Endothelial cell (in vitro differentiated cells): ENCODE measurements at regions not wholly inside any gene's neighbourhood (a gene's known extent, or its start where the extent isn't known, plus 50 kb on each side); places are given as distances from the start of the nearest gene placed in this dataset.

Source experiments
- DNase-seq: peaks from one replicate; pipeline ENCODE4 v3.0.0; 2021; ENCODE audit warnings: low spot score
- H3K27ac Mint-ChIP-seq: one replicate; pipeline ENCODE4 v1.8.0; 2021; ENCODE audit warnings: mixed read lengths, inconsistent platforms; ENCODE audit not compliant: unreplicated experiment
- H3K27me3 Mint-ChIP-seq: one replicate; pipeline ENCODE4 v1.8.0; 2021; ENCODE audit warnings: mild to moderate bottlenecking, moderate library complexity, mixed read lengths, inconsistent platforms; ENCODE audit not compliant: unreplicated experiment
- H3K36me3 Mint-ChIP-seq: one replicate; pipeline ENCODE4 v1.8.0; 2021; ENCODE audit warnings: mild to moderate bottlenecking, low read depth, mixed read lengths, inconsistent platforms; ENCODE audit not compliant: unreplicated experiment
- H3K4me1 Mint-ChIP-seq: one replicate; pipeline ENCODE4 v1.8.0; 2021; ENCODE audit warnings: mild to moderate bottlenecking, mixed read lengths, inconsistent platforms; ENCODE audit not compliant: unreplicated experiment
- H3K4me3 Mint-ChIP-seq: one replicate; pipeline ENCODE4 v1.8.0; 2021; ENCODE audit warnings: mild to moderate bottlenecking, mixed read lengths, inconsistent platforms; ENCODE audit not compliant: unreplicated experiment
- H3K9me3 Mint-ChIP-seq: one replicate; pipeline ENCODE4 v1.8.0; 2021; ENCODE audit warnings: mixed read lengths, inconsistent platforms; ENCODE audit not compliant: unreplicated experiment
- TF ChIP-seq, protein P1 (sequence below): fragments of 200-600 bp; sonication (generic); IDR thresholded peaks from one replicate; pipeline ENCODE4 v1.5.0; 2021; ENCODE audit warnings: antibody characterized with exemption; ENCODE audit not compliant: unreplicated experiment

DNA sequence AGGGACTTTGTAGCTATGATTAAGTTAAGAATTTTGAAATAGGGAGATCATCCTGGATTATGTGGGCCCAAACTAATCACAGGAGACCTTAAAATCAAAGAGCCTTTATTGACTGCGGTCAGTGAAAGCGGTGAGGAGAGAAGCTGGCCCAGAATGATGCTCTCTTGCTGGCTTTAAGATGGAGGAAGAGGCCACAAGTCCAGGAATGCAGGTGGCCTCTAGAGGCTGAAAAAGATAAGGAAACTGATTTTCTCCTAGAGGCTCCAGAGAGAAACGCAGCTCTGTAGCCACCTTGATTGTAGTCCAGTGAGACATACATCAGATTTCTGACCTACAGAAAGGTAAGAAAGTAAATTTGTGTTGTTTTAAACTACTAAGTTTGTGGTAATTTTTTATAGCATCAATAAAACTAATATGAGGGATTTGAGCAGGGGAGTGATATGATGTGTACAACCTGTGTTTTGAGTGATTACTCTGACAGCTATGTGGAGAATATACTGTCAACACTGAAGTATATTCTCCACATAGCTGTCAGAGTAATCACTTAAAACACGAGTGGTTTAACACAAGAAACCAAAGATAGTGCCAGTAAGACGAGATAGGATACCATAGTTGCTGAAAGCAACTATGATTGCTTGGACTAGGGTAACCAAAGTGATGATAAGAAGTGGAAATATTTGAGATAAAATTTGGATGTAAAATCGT, 364.4 kb upstream of the CHST9 start:
- H3K36me3 Mint-ChIP-seq = no peaks in the 10 kb centered on the region
- DNase-seq = no peak
- H3K27ac Mint-ChIP-seq = no peak overlapping the region
- peaks cover 2% of the 10 kb centered on the region for H3K27me3 Mint-ChIP-seq
- H3K4me3 Mint-ChIP-seq = no peak overlapping the region
- H3K9me3 Mint-ChIP-seq = no peaks in the 10 kb centered on the region
- TF ChIP-seq, protein P1, sequence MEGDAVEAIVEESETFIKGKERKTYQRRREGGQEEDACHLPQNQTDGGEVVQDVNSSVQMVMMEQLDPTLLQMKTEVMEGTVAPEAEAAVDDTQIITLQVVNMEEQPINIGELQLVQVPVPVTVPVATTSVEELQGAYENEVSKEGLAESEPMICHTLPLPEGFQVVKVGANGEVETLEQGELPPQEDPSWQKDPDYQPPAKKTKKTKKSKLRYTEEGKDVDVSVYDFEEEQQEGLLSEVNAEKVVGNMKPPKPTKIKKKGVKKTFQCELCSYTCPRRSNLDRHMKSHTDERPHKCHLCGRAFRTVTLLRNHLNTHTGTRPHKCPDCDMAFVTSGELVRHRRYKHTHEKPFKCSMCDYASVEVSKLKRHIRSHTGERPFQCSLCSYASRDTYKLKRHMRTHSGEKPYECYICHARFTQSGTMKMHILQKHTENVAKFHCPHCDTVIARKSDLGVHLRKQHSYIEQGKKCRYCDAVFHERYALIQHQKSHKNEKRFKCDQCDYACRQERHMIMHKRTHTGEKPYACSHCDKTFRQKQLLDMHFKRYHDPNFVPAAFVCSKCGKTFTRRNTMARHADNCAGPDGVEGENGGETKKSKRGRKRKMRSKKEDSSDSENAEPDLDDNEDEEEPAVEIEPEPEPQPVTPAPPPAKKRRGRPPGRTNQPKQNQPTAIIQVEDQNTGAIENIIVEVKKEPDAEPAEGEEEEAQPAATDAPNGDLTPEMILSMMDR = no peak
- no peaks in the 10 kb centered on the region for H3K4me1 Mint-ChIP-seq

DNA sequence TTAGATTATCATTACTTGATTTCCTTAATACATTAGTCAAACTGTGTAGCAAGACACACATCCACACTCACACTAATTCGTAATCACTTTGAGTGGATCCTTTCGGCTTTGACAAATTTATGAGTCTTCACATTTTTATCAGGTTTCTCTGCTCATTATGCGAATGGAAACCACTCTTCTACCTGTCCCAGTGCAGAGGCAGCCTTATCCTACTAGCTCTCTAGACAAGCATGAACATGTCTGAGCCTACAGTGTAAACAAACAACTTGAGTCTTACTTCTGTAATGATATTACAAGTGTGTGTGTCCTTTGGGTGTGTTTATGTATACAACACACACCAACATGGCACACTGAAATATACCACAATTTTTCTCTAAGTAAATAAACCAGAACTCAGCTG, 361.9 kb upstream of the CHST9 start:
- Mint-ChIP-seq H3K27me3 (no peaks in the 10 kb centered on the region), H3K9me3 (no peaks in the 10 kb centered on the region), H3K27ac (no peak overlapping the region), H3K4me3 (no peak overlapping the region), H3K36me3 (no peaks in the 10 kb centered on the region), H3K4me1 (no peaks in the 10 kb centered on the region)
- TF ChIP-seq, protein P1 = no peak
- no peak for DNase-seq

GRCh38 chr18:27544206-27544605, 359.1 kb upstream of the CHST9 start:
- TF ChIP-seq, protein P1 = no peak
- no peaks in the 10 kb centered on the region for H3K4me1 Mint-ChIP-seq
- no peaks in the 10 kb centered on the region for H3K27me3 Mint-ChIP-seq
- H3K36me3 Mint-ChIP-seq = no peaks in the 10 kb centered on the region
- H3K4me3 Mint-ChIP-seq = no peak overlapping the region
- no peak for DNase-seq
- H3K27ac Mint-ChIP-seq = no peak overlapping the region
- no peaks in the 10 kb centered on the region for H3K9me3 Mint-ChIP-seq

GRCh38 chr18:27541293-27541692, 356.2 kb upstream of the CHST9 start:
- Mint-ChIP-seq H3K4me3 (no peak overlapping the region), H3K27ac (no peak overlapping the region), H3K9me3 (no peaks in the 10 kb centered on the region), H3K27me3 (no peaks in the 10 kb centered on the region), H3K36me3 (no peaks in the 10 kb centered on the region), H3K4me1 (peaks cover 5% of the 10 kb centered on the region)
- no peak for DNase-seq
- TF ChIP-seq, protein P1 = no peak

DNA sequence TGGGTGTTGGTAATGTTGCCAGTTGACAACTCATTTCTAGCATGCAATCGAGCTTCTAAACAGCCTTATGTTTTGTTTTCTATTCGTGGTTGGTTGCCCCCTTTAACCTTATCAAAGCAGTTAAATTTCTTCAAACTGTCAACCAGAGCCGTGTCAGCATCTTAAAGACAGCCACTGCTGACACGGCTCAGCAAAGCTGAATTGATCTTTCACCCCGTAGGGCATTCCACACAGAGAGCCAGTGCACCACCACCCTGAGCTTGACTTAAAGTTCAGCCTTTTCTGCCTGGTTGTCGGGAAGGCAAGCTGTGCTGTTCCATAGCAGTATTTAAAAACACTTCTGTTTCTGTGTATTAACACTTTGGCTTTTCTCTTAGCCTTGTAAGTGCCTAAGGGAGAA, 355.0 kb upstream of the CHST9 start:
- Mint-ChIP-seq H3K27me3 (no peaks in the 10 kb centered on the region), H3K4me1 (peaks cover 5% of the 10 kb centered on the region), H3K27ac (no peak overlapping the region), H3K4me3 (no peak overlapping the region), H3K9me3 (no peaks in the 10 kb centered on the region), H3K36me3 (no peaks in the 10 kb centered on the region)
- no peak for DNase-seq
- TF ChIP-seq, protein P1 = no peak
